HEK293 (cell line): ENCODE measurements at regions not wholly inside any gene's neighbourhood (a gene's known extent, or its start where the extent isn't known, plus 50 kb on each side); places are given as distances from the start of the nearest gene placed in this dataset.

Experiments used
- CTCF ChIA-PET: fragments of 350-600 bp; formaldehyde crosslinking; extraction: SDS; loops from one replicate; lab custom pipeline; 2021; ENCODE audit warnings: antibody characterized with exemption; lab: Yijun Ruan, JAX
- POLR2A ChIA-PET: fragments of 300-600 bp; formaldehyde crosslinking; extraction: SDS; loops from one replicate; lab custom pipeline; 2020; ENCODE audit warnings: antibody characterized with exemption, inconsistent platforms; lab: Yijun Ruan, JAX
- H3K27ac ChIP-seq: fragments of 200-500 bp; sonication (Bioruptor generic); 2 replicates; pipeline ENCODE4 v1.5.1; 2014; ENCODE audit warnings: low read depth, low read length, control low read depth, inconsistent platforms; ENCODE audit errors: extremely low read depth
- H3K36me3 ChIP-seq, 2 experiments: fragments of 200-500 bp in 1 of 2; sonication (Bioruptor generic) in 1 of 2; 1 replicate in 1 of 2; 2 replicates in 1 of 2; pipeline ENCODE4 v1.5.1; 2014 to 2017; ENCODE audit warnings: inconsistent platforms in 2 of 2, low read length in 2 of 2; ENCODE audit not compliant: control insufficient read depth in 2 of 2, insufficient read depth in 1 of 2
- H3K4me1 ChIP-seq: fragments of 200-500 bp; sonication (Bioruptor generic); 2 replicates; pipeline ENCODE4 v1.5.1; 2014; ENCODE audit warnings: mild to moderate bottlenecking, low read length, inconsistent platforms; ENCODE audit not compliant: control insufficient read depth, insufficient read depth
- H3K4me3 ChIP-seq: 2 replicates; pipeline ENCODE4 v1.5.1; 2011; ENCODE audit warnings: low read depth, mild to moderate bottlenecking, control low read depth, low read length, moderate library complexity
- H3K9me3 ChIP-seq: fragments of 200-500 bp; sonication (Bioruptor generic); 2 replicates; pipeline ENCODE4 v1.5.1; 2014; ENCODE audit warnings: low read depth, low read length, inconsistent platforms; ENCODE audit not compliant: control insufficient read depth, insufficient read depth
- GFI1B ChIP-seq: fragments of 450-650 bp; formaldehyde crosslinking; IDR thresholded peaks from 2 replicates; pipeline ENCODE4 v1.5.1; 2016; ENCODE audit warnings: missing biosample characterization, missing genetic modification characterization
- PRDM1 ChIP-seq: fragments of 450-650 bp; formaldehyde crosslinking; IDR thresholded peaks from 2 replicates; pipeline ENCODE4; 2016; ENCODE audit warnings: missing biosample characterization, missing genetic modification characterization
- SP7 ChIP-seq: fragments of 450-650 bp; formaldehyde crosslinking; IDR thresholded peaks from 2 replicates; pipeline ENCODE4 v1.5.1; 2016; ENCODE audit warnings: missing biosample characterization, missing genetic modification characterization
- TCF7L2 ChIP-seq: IDR thresholded peaks from 2 replicates; pipeline ENCODE4 v1.6.1; 2011; ENCODE audit warnings: low read depth, mild to moderate bottlenecking, inconsistent platforms, low read length, moderate library complexity, borderline replicate concordance
- ZEB2 ChIP-seq: fragments of 450-650 bp; formaldehyde crosslinking; IDR thresholded peaks from 2 replicates; pipeline ENCODE4 v1.5.1; 2016; ENCODE audit warnings: missing biosample characterization, missing genetic modification characterization
- ZNF10 ChIP-seq: fragments of 450-650 bp; formaldehyde crosslinking; IDR thresholded peaks from 2 replicates; pipeline ENCODE4 v1.5.1; 2017; ENCODE audit warnings: missing biosample characterization, missing genetic modification characterization
- ZNF133 ChIP-seq: fragments of 450-650 bp; formaldehyde crosslinking; IDR thresholded peaks from 2 replicates; pipeline ENCODE4 v1.5.1; 2016; ENCODE audit warnings: missing biosample characterization, missing genetic modification characterization
- ZNF221 ChIP-seq: fragments of 450-650 bp; formaldehyde crosslinking; IDR thresholded peaks from 2 replicates; pipeline ENCODE4 v1.5.1; 2017; ENCODE audit warnings: missing biosample characterization, missing genetic modification characterization, borderline replicate concordance
- ZNF266 ChIP-seq: fragments of 450-650 bp; formaldehyde crosslinking; IDR thresholded peaks from 2 replicates; pipeline ENCODE4 v1.5.1; 2016; ENCODE audit warnings: missing biosample characterization, missing genetic modification characterization, low read depth
- ZNF335 ChIP-seq: fragments of 450-650 bp; formaldehyde crosslinking; conservative IDR thresholded peaks from 2 replicates; pipeline ENCODE4 v1.5.1; 2016; ENCODE audit warnings: missing biosample characterization, missing genetic modification characterization
- ZNF366 ChIP-seq: fragments of 450-650 bp; formaldehyde crosslinking; conservative IDR thresholded peaks from 2 replicates; pipeline ENCODE4 v1.5.1; 2016; ENCODE audit warnings: missing biosample characterization, missing genetic modification characterization
- ZNF501 ChIP-seq: fragments of 450-650 bp; formaldehyde crosslinking; IDR thresholded peaks from 2 replicates; pipeline ENCODE4 v1.5.1; 2016; ENCODE audit warnings: missing biosample characterization, missing genetic modification characterization
- ZNF600 ChIP-seq: fragments of 450-650 bp; formaldehyde crosslinking; IDR thresholded peaks from 2 replicates; pipeline ENCODE4 v1.5.1; 2016; ENCODE audit warnings: missing biosample characterization, missing genetic modification characterization
- ZNF621 ChIP-seq: fragments of 450-650 bp; formaldehyde crosslinking; IDR thresholded peaks from 2 replicates; pipeline ENCODE4 v1.5.1; 2017; ENCODE audit warnings: missing biosample characterization, missing genetic modification characterization
- ZNF629 ChIP-seq: fragments of 450-650 bp; formaldehyde crosslinking; IDR thresholded peaks from 2 replicates; pipeline ENCODE4 v1.5.1; 2017; ENCODE audit warnings: missing biosample characterization, missing genetic modification characterization
- ZNF660 ChIP-seq: fragments of 450-650 bp; IDR thresholded peaks from 2 replicates; pipeline ENCODE4 v1.5.1; 2018; ENCODE audit warnings: missing biosample characterization, mild to moderate bottlenecking, missing genetic modification characterization
- ZNF76 ChIP-seq: fragments of 450-650 bp; formaldehyde crosslinking; IDR thresholded peaks from 2 replicates; pipeline ENCODE4; 2016; ENCODE audit warnings: low read depth, missing biosample characterization, missing genetic modification characterization, borderline replicate concordance
- ZNF837 ChIP-seq: fragments of 450-650 bp; formaldehyde crosslinking; IDR thresholded peaks from 2 replicates; pipeline ENCODE4 v1.5.1; 2016; ENCODE audit warnings: missing biosample characterization, missing genetic modification characterization
- TF ChIP-seq, protein P1 (sequence below): fragments of 450-650 bp; formaldehyde crosslinking; IDR thresholded peaks from 2 replicates; pipeline ENCODE4 v1.5.1; 2017; ENCODE audit warnings: missing biosample characterization, missing genetic modification characterization
- TF ChIP-seq, protein P2 (sequence below): fragments of 450-650 bp; formaldehyde crosslinking; IDR thresholded peaks from 2 replicates; pipeline ENCODE4 v1.5.1; 2016; ENCODE audit warnings: missing biosample characterization, missing genetic modification characterization
- TF ChIP-seq, protein P3 (sequence below): fragments of 450-650 bp; formaldehyde crosslinking; IDR thresholded peaks from 2 replicates; pipeline ENCODE4 v1.5.1; 2016; ENCODE audit warnings: missing biosample characterization, missing genetic modification characterization
- TF ChIP-seq, protein P4 (sequence below): fragments of 450-650 bp; formaldehyde crosslinking; IDR thresholded peaks from 2 replicates; pipeline ENCODE4 v1.5.1; 2017; ENCODE audit warnings: missing biosample characterization, missing genetic modification characterization
- TF ChIP-seq, protein P5 (sequence below): fragments of 450-650 bp; formaldehyde crosslinking; IDR thresholded peaks from 2 replicates; pipeline ENCODE4 v1.5.1; 2016; ENCODE audit warnings: missing biosample characterization, missing genetic modification characterization

DNA sequence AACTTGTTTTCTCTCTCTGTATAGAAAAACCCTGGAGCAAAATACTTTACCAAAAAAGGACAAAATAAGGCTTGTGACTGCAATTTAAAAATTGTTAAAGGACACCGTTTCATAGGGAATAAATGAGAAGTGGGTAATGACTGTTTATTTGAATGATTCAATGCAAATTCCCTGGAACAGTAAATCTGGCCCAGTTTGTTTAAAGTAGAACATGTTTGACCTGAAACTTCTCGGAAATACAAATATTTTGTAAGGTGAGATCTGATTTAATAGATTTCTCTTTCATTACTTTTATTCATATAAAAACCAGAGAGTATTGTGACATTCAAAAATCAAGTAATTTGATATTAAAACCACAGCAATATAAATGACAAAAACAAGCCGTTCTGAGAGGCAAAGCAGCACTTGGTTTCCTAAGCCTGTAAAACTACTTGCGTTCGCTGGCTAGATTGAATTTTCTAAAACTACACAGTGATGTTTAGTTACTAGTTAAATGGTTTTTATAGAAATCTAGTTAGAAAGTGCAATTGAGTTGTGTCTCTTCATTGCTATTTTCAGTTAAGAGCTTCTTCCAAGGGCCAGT, 76.8 kb upstream of the PITRM1 start:
- CTCF ChIA-PET = interaction anchor here (0.8 kb wide), 1 partner anchor 56 kb away, joined by 3 read pairs; no protein-coding TSS in a partner anchor

DNA sequence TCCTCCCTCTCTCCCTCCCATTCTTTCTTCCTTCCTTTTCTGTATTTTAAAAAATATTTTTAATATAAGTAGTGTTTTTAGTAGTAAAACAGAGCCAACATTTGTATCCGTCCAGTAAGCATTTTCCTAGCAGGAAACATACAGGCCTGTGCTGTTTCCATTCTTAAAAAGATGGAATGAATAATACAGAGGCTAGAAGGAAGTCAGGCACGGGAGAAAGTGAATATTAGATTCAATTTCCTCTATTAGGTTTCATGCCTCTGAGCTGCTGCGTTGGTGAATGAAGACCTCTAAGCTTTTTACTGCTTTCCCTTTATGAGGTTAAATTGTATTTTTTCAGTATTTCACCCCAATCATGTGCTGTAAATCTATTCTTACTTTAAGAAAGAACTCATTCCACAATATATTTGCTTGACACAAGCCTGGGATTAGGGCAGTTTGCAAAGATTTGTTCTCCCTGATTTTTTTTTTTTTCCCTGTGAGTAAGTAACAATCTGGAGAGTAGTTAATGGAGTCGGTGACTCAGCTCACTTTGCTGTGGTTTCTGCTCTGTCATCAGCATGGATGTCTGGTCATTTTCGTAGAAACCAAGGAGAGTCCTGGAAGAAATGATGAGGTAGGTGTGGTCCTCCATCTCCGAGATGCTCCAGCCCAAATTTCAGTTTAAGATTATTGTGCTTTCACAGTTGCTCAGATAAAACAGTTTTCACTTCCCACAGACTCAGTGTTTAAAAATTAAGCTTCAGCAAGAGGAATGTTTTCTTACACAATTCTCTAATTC, 76.1 kb upstream of the PITRM1 start:
- Histone ChIP-seq H3K4me3 (no peak overlapping the region), H3K4me1 (peaks cover 2% of the 10 kb centered on the region; the same call in 1 of the 2 replicates), H3K36me3 (no peaks in the 10 kb centered on the region), H3K9me3 (no peaks in the 10 kb centered on the region), H3K27ac (no peak overlapping the region)
- ChIA-PET CTCF (interaction anchor here (0.8 kb wide), 1 partner anchor 56 kb away, joined by 3 read pairs; no protein-coding TSS in a partner anchor), POLR2A (no interaction called here)
- TF ChIP-seq ZNF221 (tag by site-specific recombination) (no peak), ZNF501 (no peak), ZNF76 (tag by site-specific recombination) (no peak), ZNF837 (no peak), ZNF600 (no peak), ZNF629 (tag by site-specific recombination) (peak; percentile 44; the same call in 1 of the 2 replicates), GFI1B (tag by site-specific recombination) (peak; percentile 91), ZNF660 (tag by site-specific recombination) (peak; percentile 68; the same call in 1 of the 2 replicates), PRDM1 (tag by site-specific recombination) (peak; percentile 62; the same call in 1 of the 2 replicates), ZNF621 (tag by site-specific recombination) (no peak), ZEB2 (tag by site-specific recombination) (0 out of 2 replicates have a peak, but pooled peaks have one; percentile 43), ZNF266 (tag by site-specific recombination) (no peak), ZNF10 (tag by site-specific recombination) (no peak), ZNF133 (tag by site-specific recombination) (no peak), ZNF335 (peak; percentile 33; the same call in 1 of the 2 replicates), TCF7L2 (no peak), ZNF366 (tag by site-specific recombination) (peak; percentile 21; the same call in 1 of the 2 replicates), SP7 (peak; percentile 57; the same call in 1 of the 2 replicates)
- TF ChIP-seq, protein P1, sequence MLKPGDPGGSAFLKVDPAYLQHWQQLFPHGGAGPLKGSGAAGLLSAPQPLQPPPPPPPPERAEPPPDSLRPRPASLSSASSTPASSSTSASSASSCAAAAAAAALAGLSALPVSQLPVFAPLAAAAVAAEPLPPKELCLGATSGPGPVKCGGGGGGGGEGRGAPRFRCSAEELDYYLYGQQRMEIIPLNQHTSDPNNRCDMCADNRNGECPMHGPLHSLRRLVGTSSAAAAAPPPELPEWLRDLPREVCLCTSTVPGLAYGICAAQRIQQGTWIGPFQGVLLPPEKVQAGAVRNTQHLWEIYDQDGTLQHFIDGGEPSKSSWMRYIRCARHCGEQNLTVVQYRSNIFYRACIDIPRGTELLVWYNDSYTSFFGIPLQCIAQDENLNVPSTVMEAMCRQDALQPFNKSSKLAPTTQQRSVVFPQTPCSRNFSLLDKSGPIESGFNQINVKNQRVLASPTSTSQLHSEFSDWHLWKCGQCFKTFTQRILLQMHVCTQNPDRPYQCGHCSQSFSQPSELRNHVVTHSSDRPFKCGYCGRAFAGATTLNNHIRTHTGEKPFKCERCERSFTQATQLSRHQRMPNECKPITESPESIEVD (tag by site-specific recombination) = peak; percentile 60
- TF ChIP-seq, protein P2, sequence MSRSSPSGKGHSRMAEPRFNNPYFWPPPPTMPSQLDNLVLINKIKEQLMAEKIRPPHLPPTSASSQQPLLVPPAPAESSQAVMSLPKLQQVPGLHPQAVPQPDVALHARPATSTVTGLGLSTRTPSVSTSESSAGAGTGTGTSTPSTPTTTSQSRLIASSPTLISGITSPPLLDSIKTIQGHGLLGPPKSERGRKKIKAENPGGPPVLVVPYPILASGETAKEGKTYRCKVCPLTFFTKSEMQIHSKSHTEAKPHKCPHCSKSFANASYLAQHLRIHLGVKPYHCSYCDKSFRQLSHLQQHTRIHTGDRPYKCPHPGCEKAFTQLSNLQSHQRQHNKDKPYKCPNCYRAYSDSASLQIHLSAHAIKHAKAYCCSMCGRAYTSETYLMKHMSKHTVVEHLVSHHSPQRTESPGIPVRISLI (tag by site-specific recombination) = peak; percentile 87
- TF ChIP-seq, protein P3, sequence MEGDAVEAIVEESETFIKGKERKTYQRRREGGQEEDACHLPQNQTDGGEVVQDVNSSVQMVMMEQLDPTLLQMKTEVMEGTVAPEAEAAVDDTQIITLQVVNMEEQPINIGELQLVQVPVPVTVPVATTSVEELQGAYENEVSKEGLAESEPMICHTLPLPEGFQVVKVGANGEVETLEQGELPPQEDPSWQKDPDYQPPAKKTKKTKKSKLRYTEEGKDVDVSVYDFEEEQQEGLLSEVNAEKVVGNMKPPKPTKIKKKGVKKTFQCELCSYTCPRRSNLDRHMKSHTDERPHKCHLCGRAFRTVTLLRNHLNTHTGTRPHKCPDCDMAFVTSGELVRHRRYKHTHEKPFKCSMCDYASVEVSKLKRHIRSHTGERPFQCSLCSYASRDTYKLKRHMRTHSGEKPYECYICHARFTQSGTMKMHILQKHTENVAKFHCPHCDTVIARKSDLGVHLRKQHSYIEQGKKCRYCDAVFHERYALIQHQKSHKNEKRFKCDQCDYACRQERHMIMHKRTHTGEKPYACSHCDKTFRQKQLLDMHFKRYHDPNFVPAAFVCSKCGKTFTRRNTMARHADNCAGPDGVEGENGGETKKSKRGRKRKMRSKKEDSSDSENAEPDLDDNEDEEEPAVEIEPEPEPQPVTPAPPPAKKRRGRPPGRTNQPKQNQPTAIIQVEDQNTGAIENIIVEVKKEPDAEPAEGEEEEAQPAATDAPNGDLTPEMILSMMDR (tag by site-specific recombination) = no peak
- TF ChIP-seq, protein P4, sequence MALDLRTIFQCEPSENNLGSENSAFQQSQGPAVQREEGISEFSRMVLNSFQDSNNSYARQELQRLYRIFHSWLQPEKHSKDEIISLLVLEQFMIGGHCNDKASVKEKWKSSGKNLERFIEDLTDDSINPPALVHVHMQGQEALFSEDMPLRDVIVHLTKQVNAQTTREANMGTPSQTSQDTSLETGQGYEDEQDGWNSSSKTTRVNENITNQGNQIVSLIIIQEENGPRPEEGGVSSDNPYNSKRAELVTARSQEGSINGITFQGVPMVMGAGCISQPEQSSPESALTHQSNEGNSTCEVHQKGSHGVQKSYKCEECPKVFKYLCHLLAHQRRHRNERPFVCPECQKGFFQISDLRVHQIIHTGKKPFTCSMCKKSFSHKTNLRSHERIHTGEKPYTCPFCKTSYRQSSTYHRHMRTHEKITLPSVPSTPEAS (tag by site-specific recombination) = no peak

More for the DNA sequence above, 76.8 kb upstream of the PITRM1 start:
- POLR2A ChIA-PET = no interaction called here
- peaks cover 2% of the 10 kb centered on the region; the same call in 1 of the 2 replicates for H3K4me1 ChIP-seq
- no peaks in the 10 kb centered on the region for H3K36me3 ChIP-seq
- H3K4me3 ChIP-seq = no peak overlapping the region
- TF ChIP-seq, protein P1 (tag by site-specific recombination) = peak; percentile 37; the same call in 1 of the 2 replicates
- TF ChIP-seq, protein P5, sequence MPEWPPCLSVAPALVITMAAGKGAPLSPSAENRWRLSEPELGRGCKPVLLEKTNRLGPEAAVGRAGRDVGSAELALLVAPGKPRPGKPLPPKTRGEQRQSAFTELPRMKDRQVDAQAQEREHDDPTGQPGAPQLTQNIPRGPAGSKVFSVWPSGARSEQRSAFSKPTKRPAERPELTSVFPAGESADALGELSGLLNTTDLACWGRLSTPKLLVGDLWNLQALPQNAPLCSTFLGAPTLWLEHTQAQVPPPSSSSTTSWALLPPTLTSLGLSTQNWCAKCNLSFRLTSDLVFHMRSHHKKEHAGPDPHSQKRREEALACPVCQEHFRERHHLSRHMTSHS = no peak
- H3K27ac ChIP-seq = no peak overlapping the region
- no peaks in the 10 kb centered on the region for H3K9me3 ChIP-seq
